DOHH2 (cell line): ENCODE measurements at regions not wholly inside any gene's neighbourhood (a gene's known extent, or its start where the extent isn't known, plus 50 kb on each side); places are given as distances from the start of the nearest gene placed in this dataset.
"Not testable (repeated sequence)": the region's sequence is repeated elsewhere in the genome, so short reads cannot be mapped to it uniquely, and the experiment has no call there.

Experiments
- H3F3A ChIP-seq: fragments of 200-600 bp; sonication (generic), shearing (Covaris generic); 2 replicates; pipeline ENCODE4 v1.6.0; 2016; ENCODE audit warnings: antibody characterized with exemption, mild to moderate bottlenecking; ENCODE audit not compliant: control insufficient read depth, insufficient read depth
- H3K27ac ChIP-seq: fragments of 200-600 bp; sonication (generic); 2 replicates; pipeline ENCODE4 v1.5.1; 2014; ENCODE audit warnings: low read depth, mild to moderate bottlenecking, low read length, moderate library complexity
- H3K27me3 ChIP-seq: fragments of 200-600 bp; sonication (generic); 2 replicates; pipeline ENCODE4 v1.6.1; 2014; ENCODE audit warnings: mild to moderate bottlenecking, low read length, mixed read lengths; ENCODE audit not compliant: control insufficient read depth
- H3K36me3 ChIP-seq: fragments of 200-600 bp; sonication (generic); 2 replicates; pipeline ENCODE4 v1.6.1; 2014; ENCODE audit warnings: mild to moderate bottlenecking, low read length, moderate library complexity, mixed read lengths; ENCODE audit not compliant: control insufficient read depth
- H3K4me1 ChIP-seq: fragments of 200-600 bp; sonication (generic); 2 replicates; pipeline ENCODE4 v1.6.1; 2014; ENCODE audit warnings: mild to moderate bottlenecking, low read length, mixed read lengths; ENCODE audit not compliant: control insufficient read depth
- H3K4me2 ChIP-seq: fragments of 200-600 bp; sonication (generic); 2 replicates; pipeline ENCODE4 v1.6.0; 2014; ENCODE audit warnings: mild to moderate bottlenecking, low read length, moderate library complexity
- H3K4me3 ChIP-seq: fragments of 200-600 bp; sonication (generic); 2 replicates; pipeline ENCODE4 v1.5.1; 2014; ENCODE audit warnings: mild to moderate bottlenecking, low read length, mixed read lengths
- H3K79me2 ChIP-seq: fragments of 200-600 bp; sonication (generic); 2 replicates; pipeline ENCODE4 v1.6.1; 2014; ENCODE audit warnings: mild to moderate bottlenecking, low read length, mixed read lengths; ENCODE audit not compliant: control insufficient read depth
- H3K9me2 ChIP-seq: fragments of 200-600 bp; sonication (generic); replicated peaks from 2 replicates; pipeline ENCODE4 v1.6.1; 2014; ENCODE audit warnings: mild to moderate bottlenecking, low read length, mixed read lengths; ENCODE audit not compliant: control insufficient read depth
- H3K9me3 ChIP-seq: fragments of 200-600 bp; sonication (generic); 2 replicates; pipeline ENCODE4 v1.6.1; 2014; ENCODE audit warnings: antibody characterized with exemption, low read length, mixed read lengths; ENCODE audit not compliant: control insufficient read depth, insufficient read depth
- H4K20me1 ChIP-seq: fragments of 200-600 bp; sonication (generic); 2 replicates; pipeline ENCODE4 v1.6.0; 2014; ENCODE audit warnings: low read depth, mild to moderate bottlenecking, antibody characterized with exemption, low read length, moderate library complexity; ENCODE audit not compliant: control insufficient read depth, insufficient read depth
- CTCF ChIP-seq: fragments of 200-600 bp; sonication (generic); IDR thresholded peaks from one replicate; pipeline ENCODE4 v1.5.1; 2014; ENCODE audit warnings: antibody characterized with exemption, mild to moderate bottlenecking, low read depth, low read length; ENCODE audit not compliant: poor library complexity, severe bottlenecking
- EZH2phosphoT487 ChIP-seq: fragments of 200-600 bp; sonication (generic); IDR thresholded peaks from 2 replicates; pipeline ENCODE4 v1.6.1; 2017; ENCODE audit warnings: borderline replicate concordance, mild to moderate bottlenecking, antibody characterized with exemption, low read length, moderate library complexity, mixed read lengths

GRCh38 chr6:27809067-27809938 lies 102.9 kb downstream of the OR2B2 start:
- Histone ChIP-seq H3K9me3 (no peaks in the 10 kb centered on the region), H3K4me1 (peaks cover 74% of the 10 kb centered on the region), H3K27me3 (no peaks in the 10 kb centered on the region), H3K4me2 (peak overlapping the region; percentile 78), H3K4me3 (peak overlapping the region; percentile 94), H3K79me2 (no peaks in the 10 kb centered on the region), H3K9me2 (no peaks in the 10 kb centered on the region), H4K20me1 (no peaks in the 10 kb centered on the region), H3F3A (peaks cover 64% of the 10 kb centered on the region), H3K36me3 (peaks cover 10% of the 10 kb centered on the region), H3K27ac (peak overlapping the region; percentile 85)
- TF ChIP-seq CTCF = no peak
- no peak for TF ChIP-seq EZH2phosphoT487

GRCh38 chr6:27808242-27809066 lies 103.7 kb downstream of the OR2B2 start:
- H3K36me3 ChIP-seq = peaks cover 10% of the 10 kb centered on the region
- H3K27ac ChIP-seq = peak overlapping the region; percentile 85
- not testable (repeated sequence) for H3K79me2 ChIP-seq, H3K9me2 ChIP-seq, H3K27me3 ChIP-seq, H3K9me3 ChIP-seq, H4K20me1 ChIP-seq
- peaks cover 66% of the 10 kb centered on the region for H3K4me1 ChIP-seq
- H3K4me3 ChIP-seq = peak overlapping the region; percentile 94
- H3F3A ChIP-seq = peaks cover 57% of the 10 kb centered on the region
- peak overlapping the region; percentile 78 for H3K4me2 ChIP-seq

- H3K9me3 ChIP-seq, H3K79me2 ChIP-seq, H3K9me2 ChIP-seq, H3K27me3 ChIP-seq, H4K20me1 ChIP-seq: not testable (repeated sequence)
- Histone ChIP-seq H3K4me3 (peak overlapping the region; percentile 94), H3K36me3 (peaks cover 10% of the 10 kb centered on the region), H3K4me1 (peaks cover 57% of the 10 kb centered on the region), H3F3A (peaks cover 53% of the 10 kb centered on the region), H3K4me2 (peak overlapping the region; percentile 78), H3K27ac (peak overlapping the region; percentile 90)
These were observed 104.6 kb downstream of the OR2B2 start for GRCh38 chr6:27807441-27808241.

GRCh38 chr6:27806981-27807440 lies 105.2 kb downstream of the OR2B2 start:
- Histone ChIP-seq H3K79me2 (no peaks in the 10 kb centered on the region), H3K4me2 (peak overlapping the region; percentile 77), H3K27me3 (no peaks in the 10 kb centered on the region), H3K27ac (peak overlapping the region; percentile 90), H3F3A (peaks cover 53% of the 10 kb centered on the region), H3K9me2 (no peaks in the 10 kb centered on the region), H3K36me3 (peaks cover 10% of the 10 kb centered on the region), H3K4me1 (peaks cover 52% of the 10 kb centered on the region), H4K20me1 (no peaks in the 10 kb centered on the region), H3K9me3 (no peaks in the 10 kb centered on the region), H3K4me3 (peak overlapping the region; percentile 80)
- TF ChIP-seq CTCF (no peak), EZH2phosphoT487 (no peak)
